Fibroblast of the aortic adventitia (primary cell): ENCODE measurements at regions not wholly inside any gene's neighbourhood (a gene's known extent, or its start where the extent isn't known, plus 50 kb on each side); places are given as distances from the start of the nearest gene placed in this dataset.
A peak's percentile ranks its signal among the peaks of the same experiment; 100 is the strongest.

Experiments used
- DNase-seq: peaks from one replicate; pipeline ENCODE4 v3.0.0-alpha.2; 2010; ENCODE audit warnings: low read depth
- H3K4me3 ChIP-seq: 2 replicates; pipeline ENCODE4 v1.5.1; 2011; ENCODE audit warnings: low read depth, mild to moderate bottlenecking, control low read depth, low read length, moderate library complexity
- CTCF ChIP-seq: IDR thresholded peaks from 2 replicates; pipeline ENCODE4 v1.5.1; 2011; ENCODE audit warnings: mild to moderate bottlenecking, low read length, control low read depth, inconsistent platforms; ENCODE audit not compliant: insufficient read depth

DNA sequence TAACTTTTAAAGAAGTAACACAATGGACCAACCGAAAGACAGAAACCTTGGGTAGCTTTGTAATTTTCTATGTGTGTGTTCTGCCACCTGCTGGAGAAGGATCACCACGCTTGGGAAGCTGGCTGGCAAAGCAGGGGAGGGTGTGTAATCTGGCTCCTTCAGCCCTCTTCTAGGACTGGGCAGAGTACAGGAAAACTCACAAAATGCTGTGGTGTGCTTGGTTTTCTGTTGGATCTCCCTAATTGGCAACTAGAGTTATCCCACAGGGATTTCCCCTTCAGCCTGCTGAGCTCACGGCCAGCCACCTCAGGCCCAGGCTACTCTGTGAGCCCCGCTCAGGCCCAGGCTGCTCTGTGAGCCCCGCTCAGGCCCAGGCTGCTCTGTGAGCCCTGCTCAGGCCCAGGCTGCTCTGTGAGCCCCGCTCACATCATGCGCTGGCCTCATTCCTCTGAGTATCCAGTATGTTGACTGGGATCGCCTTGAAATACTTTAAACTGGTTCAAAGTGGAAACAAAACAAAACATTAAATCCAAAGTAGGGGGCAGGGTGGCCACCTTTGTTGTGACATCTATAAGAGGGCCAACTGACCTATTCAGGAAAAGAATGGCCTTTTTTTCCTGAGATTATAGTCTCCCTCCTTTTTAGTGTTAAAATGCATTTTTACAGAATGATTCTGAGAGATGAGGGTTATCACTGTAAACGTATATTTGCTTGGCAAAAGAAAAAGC lies 52.0 kb upstream of the RNU6-8 start:
- peak; percentile 82 for TF ChIP-seq CTCF
- no peak overlapping the region for H3K4me3 ChIP-seq
- peak; percentile 86 for DNase-seq

- no peak for DNase-seq
- H3K4me3 ChIP-seq = no peak overlapping the region
- TF ChIP-seq CTCF = no peak
These were observed 52.7 kb upstream of the RNU6-8 start for GRCh38 chr14:32255789-32256188.

GRCh38 chr14:32256576-32256975 lies 53.5 kb upstream of the RNU6-8 start:
- peak; percentile 44 for DNase-seq
- no peak overlapping the region for H3K4me3 ChIP-seq
- no peak for TF ChIP-seq CTCF

DNA sequence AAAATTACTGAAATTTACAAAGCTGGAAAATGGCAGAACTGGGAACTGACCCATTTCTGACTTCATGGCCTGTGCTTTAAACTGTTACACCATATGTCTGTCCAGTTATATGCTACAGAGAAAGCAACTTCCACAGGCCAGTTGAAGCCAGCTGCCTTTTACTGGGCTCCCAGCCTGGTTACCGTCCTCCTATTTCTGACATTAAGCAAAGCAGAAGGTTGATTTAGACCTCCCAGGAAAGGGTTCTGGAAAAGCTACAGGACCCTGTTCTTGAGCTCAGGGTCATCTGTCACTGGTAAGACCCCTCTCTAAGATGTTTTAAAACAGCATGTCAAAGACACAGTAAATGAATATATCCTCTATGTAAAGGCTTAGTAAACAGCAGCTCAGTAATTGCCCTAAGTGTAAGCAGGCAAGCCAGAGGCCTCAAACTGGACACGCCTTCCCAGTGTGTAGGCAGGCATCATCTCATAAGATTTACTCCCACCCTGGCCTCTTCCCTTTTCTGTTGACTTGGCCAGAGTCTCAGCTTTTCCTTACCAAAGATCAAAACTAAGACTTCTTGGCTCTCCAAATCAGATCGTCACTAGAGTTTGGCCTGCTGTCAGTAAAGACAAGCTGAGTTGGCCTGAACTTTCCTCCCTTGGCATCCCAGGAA lies 55.4 kb upstream of the RNU6-8 start:
- H3K4me3 ChIP-seq = no peak overlapping the region
- no peak for TF ChIP-seq CTCF
- peak; percentile 47 for DNase-seq

- peak; percentile 55 for DNase-seq
- no peak overlapping the region for H3K4me3 ChIP-seq
- no peak for TF ChIP-seq CTCF
These were observed 56.4 kb upstream of the RNU6-8 start for GRCh38 chr14:32259368-32260013.

DNA sequence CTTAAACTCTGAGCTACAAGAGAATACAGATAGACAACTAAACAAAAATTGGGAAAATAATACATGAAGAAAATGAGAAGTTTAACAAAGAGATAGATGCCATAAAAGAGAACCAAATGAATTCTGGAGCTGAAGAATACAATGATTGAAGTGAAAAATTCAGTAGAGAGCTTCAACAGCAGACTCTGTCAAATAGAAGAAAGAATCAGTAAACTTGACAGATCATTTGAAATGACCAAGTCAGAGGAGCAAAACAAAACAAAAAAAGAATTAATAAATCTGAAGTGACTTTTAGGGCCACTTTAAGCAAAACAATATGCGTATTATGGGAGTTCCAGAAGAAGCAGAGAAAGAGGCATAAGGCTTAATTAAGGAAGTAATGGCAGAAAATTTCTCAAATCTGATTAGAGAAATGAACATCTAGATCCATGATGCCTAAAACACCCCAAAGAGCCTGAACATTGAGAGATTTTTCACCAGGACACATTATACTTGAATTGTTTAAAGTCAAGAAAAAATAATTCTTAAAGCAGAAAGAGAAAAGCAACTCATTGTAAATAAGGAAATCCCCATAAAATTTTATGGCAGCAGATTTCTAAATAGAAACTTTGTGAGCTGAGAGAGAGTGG lies 61.0 kb upstream of the RNU6-8 start:
- no peak for TF ChIP-seq CTCF
- no peak overlapping the region for H3K4me3 ChIP-seq

More for the DNA sequence above, 61.0 kb upstream of the RNU6-8 start:
- DNase-seq = no peak
